Stimulated activated CD8-positive, alpha-beta memory T cell treated with anti-CD3 and anti-CD28 coated beads, Interleukin-7, amount 100 ng/mL, for 48 hours (primary cell): ENCODE measurements at regions not wholly inside any gene's neighbourhood (a gene's known extent, or its start where the extent isn't known, plus 50 kb on each side); places are given as distances from the start of the nearest gene placed in this dataset.
A peak's percentile ranks its signal among the peaks of the same experiment; 100 is the strongest.
"Not testable (repeated sequence)": the region's sequence is repeated elsewhere in the genome, so short reads cannot be mapped to it uniquely, and the experiment has no call there.

ENCODE experiments used
- DNase-seq, 2 donors: peaks; one replicate each; pipeline ENCODE4 v3.0.0-alpha.2; 2020; ENCODE audit warnings: low read depth in 1 of 2; ENCODE audit errors: extremely low read depth in 1 of 2

GRCh38 chr16:50497592-50497991 lies 50.6 kb upstream of the NKD1 start:
- no peak for DNase-seq

- DNase-seq = no peak
Measured at GRCh38 chr16:50496990-50497389, 51.2 kb upstream of the NKD1 start.

- no peak for DNase-seq
Measured at GRCh38 chr16:50495673-50496072, 52.5 kb upstream of the NKD1 start.

GRCh38 chr16:50494501-50495491 lies 53.4 kb upstream of the NKD1 start:
- DNase-seq = no peak

GRCh38 chr16:50491516-50491915 lies 56.7 kb upstream of the NKD1 start:
- DNase-seq = no peak

GRCh38 chr16:50490828-50491227 lies 57.4 kb upstream of the NKD1 start:
- no peak for DNase-seq

- DNase-seq = no peak
Measured at GRCh38 chr16:50489182-50489581, 59.0 kb upstream of the NKD1 start.

GRCh38 chr16:50487528-50487927 lies 60.7 kb upstream of the NKD1 start:
- DNase-seq = no peak

- not testable (repeated sequence) for DNase-seq
Measured at GRCh38 chr16:50486162-50486561, 62.0 kb upstream of the NKD1 start.

- DNase-seq = no peak
Measured at GRCh38 chr16:50485232-50485631, 63.0 kb upstream of the NKD1 start.

- DNase-seq = no peak
Measured at GRCh38 chr16:50482271-50482670, 65.9 kb upstream of the NKD1 start.

GRCh38 chr16:50480206-50480605 lies 68.0 kb upstream of the NKD1 start:
- no peak for DNase-seq

- no peak for DNase-seq
Measured at GRCh38 chr16:50479771-50480170, 68.4 kb upstream of the NKD1 start.

GRCh38 chr16:50478773-50479149 lies 69.4 kb upstream of the NKD1 start:
- DNase-seq = no peak

- no peak for DNase-seq
Measured at GRCh38 chr16:50478075-50478772, 70.0 kb upstream of the NKD1 start.

GRCh38 chr16:50476486-50477255 lies 71.5 kb upstream of the NKD1 start:
- DNase-seq = no peak

- no peak for DNase-seq
Measured at GRCh38 chr16:50475170-50475569, 73.0 kb upstream of the NKD1 start.

- DNase-seq = peak in 1 of 2 donors; percentile 20
Measured at GRCh38 chr16:50474138-50474537, 74.1 kb upstream of the NKD1 start.

- DNase-seq = no peak
Measured at GRCh38 chr16:50473356-50473945, 74.7 kb upstream of the NKD1 start.

GRCh38 chr16:50472472-50472871 lies 75.7 kb upstream of the NKD1 start:
- no peak for DNase-seq

GRCh38 chr16:50470687-50471086 lies 77.5 kb upstream of the NKD1 start:
- no peak for DNase-seq
